ENCODE measurements at regions not wholly inside any gene's neighbourhood (a gene's known extent, or its start where the extent isn't known, plus 50 kb on each side); places are given as distances from the start of the nearest gene placed in this dataset.

DNA sequence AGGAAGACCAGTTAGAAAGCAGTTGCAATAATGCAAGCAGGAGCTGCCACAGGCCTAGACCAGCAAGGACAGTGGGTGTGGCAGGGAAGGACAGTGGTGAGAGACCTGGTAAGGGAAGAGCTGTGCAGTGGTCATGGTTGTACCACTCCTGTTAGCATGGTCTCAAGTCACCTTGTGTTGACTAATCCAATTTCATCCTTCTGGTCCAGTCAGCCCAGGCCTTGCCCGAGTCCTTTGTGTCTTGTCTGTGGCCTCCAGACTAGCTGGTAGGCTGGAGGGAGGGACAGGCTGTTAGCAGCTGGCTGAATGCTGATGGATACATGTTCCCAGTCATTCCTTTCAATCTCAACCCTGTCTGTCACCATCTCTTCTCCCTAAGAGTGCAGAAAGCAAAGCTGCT is 54.1 kb upstream of the BRD7 start:
- no peak overlapping the region for H3K4me3 ChIP-seq (ENCODE audit: low read depth, low read length)
- TF ChIP-seq CTCF (IDR thresholded peaks at IDR 0.05; ENCODE audit: insufficient read depth, low read length, missing control alignments) = no peak
- no peak for DNase-seq (ENCODE audit: low read depth, low spot score)
- POLR2A ChIA-PET = no interaction called here
- CTCF ChIA-PET = no interaction called here

DNA sequence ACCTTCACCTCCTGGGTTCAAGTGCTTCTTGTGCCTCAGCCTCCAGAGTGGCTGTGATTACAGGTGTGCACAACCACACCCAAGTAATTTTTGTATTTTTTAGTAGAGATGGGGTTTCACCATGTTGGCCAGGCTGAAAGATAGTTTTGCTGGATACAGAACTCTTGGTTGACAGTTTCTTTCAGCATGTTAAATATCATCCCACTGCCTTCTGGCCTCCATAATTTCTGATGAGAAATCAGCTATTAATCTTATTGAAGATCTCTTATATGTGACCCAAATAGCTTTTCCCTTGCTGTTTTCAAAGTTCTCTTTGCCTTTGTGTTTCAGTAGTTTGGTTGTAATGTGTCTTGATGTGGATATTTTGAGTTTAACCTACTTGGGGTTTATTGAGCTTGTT is 50.3 kb upstream of the BRD7 start:
- CTCF ChIA-PET = no interaction called here
- POLR2A ChIA-PET = no interaction called here

More for the DNA sequence above, 50.3 kb upstream of the BRD7 start:
- no peak for DNase-seq (ENCODE audit: low read depth, low spot score)
- no peak for TF ChIP-seq CTCF (IDR thresholded peaks at IDR 0.05; ENCODE audit: insufficient read depth, low read length, missing control alignments)
- no peak overlapping the region for H3K4me3 ChIP-seq (ENCODE audit: low read depth, low read length)
